PC-9 (cell line): ENCODE measurements at regions not wholly inside any gene's neighbourhood (a gene's known extent, or its start where the extent isn't known, plus 50 kb on each side); places are given as distances from the start of the nearest gene placed in this dataset.
"Not testable (repeated sequence)": the region's sequence is repeated elsewhere in the genome, so short reads cannot be mapped to it uniquely, and the experiment has no call there.

Experiments
- EZH2 ChIP-seq: fragments of 200-600 bp; sonication (generic); IDR thresholded peaks from 2 replicates; pipeline ENCODE4 v1.8.0; 2017; ENCODE audit warnings: antibody characterized with exemption, low read depth
- TF ChIP-seq, protein P1 (sequence below): fragments of 200-600 bp; sonication (generic); conservative IDR thresholded peaks from 2 replicates; pipeline ENCODE4 v1.6.1; 2017; ENCODE audit warnings: mixed run types, antibody characterized with exemption, mild to moderate bottlenecking, moderate library complexity

DNA sequence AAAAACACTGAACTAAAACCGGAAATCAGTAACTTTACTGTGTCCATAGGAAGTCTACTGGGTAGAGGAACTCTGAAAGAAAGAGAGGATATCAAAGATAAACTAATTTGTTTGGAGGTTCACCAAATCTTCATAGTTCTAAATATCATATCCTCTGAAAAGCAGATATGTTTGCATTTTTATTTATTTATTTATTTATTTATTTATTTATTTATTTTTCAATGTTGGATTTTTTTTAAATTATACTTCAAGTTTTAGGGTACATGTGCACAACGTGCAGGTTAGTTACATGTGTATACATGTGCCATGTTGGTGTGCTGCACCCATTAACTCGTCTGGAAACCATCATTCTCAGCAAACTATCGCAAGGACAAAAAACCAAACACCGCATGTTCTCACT, 813.7 kb downstream of the EPHA4 start:
- TF ChIP-seq, protein P1, sequence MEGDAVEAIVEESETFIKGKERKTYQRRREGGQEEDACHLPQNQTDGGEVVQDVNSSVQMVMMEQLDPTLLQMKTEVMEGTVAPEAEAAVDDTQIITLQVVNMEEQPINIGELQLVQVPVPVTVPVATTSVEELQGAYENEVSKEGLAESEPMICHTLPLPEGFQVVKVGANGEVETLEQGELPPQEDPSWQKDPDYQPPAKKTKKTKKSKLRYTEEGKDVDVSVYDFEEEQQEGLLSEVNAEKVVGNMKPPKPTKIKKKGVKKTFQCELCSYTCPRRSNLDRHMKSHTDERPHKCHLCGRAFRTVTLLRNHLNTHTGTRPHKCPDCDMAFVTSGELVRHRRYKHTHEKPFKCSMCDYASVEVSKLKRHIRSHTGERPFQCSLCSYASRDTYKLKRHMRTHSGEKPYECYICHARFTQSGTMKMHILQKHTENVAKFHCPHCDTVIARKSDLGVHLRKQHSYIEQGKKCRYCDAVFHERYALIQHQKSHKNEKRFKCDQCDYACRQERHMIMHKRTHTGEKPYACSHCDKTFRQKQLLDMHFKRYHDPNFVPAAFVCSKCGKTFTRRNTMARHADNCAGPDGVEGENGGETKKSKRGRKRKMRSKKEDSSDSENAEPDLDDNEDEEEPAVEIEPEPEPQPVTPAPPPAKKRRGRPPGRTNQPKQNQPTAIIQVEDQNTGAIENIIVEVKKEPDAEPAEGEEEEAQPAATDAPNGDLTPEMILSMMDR: not testable (repeated sequence)
- not testable (repeated sequence) for TF ChIP-seq EZH2
